H9 (cell line): ENCODE measurements at regions not wholly inside any gene's neighbourhood (a gene's known extent, or its start where the extent isn't known, plus 50 kb on each side); places are given as distances from the start of the nearest gene placed in this dataset.

Source experiments
- DNase-seq: peaks from one replicate; pipeline ENCODE4 v3.0.0-alpha.2; 2017
- H2AFZ ChIP-seq: one replicate; pipeline ENCODE4 v1.6.1; 2013; ENCODE audit warnings: mild to moderate bottlenecking, low read length, control low read depth, moderate library complexity
- H2AK5ac ChIP-seq: 2 replicates; pipeline ENCODE4 v1.6.1; 2013; ENCODE audit warnings: low read length, control low read depth, mixed read lengths; ENCODE audit not compliant: insufficient read length
- H2BK120ac ChIP-seq: one replicate; pipeline ENCODE4 v1.6.1; 2013; ENCODE audit warnings: low read depth, mild to moderate bottlenecking, low read length, control low read depth, inconsistent platforms; ENCODE audit not compliant: poor library complexity, severe bottlenecking
- H2BK12ac ChIP-seq: 2 replicates; pipeline ENCODE4 v1.6.1; 2013; ENCODE audit warnings: low read length, control low read depth, mixed read lengths, low read depth; ENCODE audit not compliant: insufficient read length
- H2BK15ac ChIP-seq: 2 replicates; pipeline ENCODE4 v1.6.1; 2013; ENCODE audit warnings: low read depth, low read length, control low read depth
- H2BK20ac ChIP-seq: one replicate; pipeline ENCODE4 v1.6.1; 2013; ENCODE audit warnings: low read depth, mild to moderate bottlenecking, low read length, control low read depth, inconsistent platforms; ENCODE audit not compliant: poor library complexity, severe bottlenecking
- H2BK5ac ChIP-seq: 2 replicates; pipeline ENCODE4 v1.6.1; 2013; ENCODE audit warnings: low read length, control low read depth, mixed read lengths; ENCODE audit not compliant: insufficient read length
- H3K14ac ChIP-seq: 2 replicates; pipeline ENCODE4 v1.6.1; 2013; ENCODE audit warnings: low read length, control low read depth; ENCODE audit not compliant: insufficient read depth
- H3K18ac ChIP-seq: 2 replicates; pipeline ENCODE4 v1.6.1; 2013; ENCODE audit warnings: low read depth, mild to moderate bottlenecking, mixed read lengths, low read length, control low read depth; ENCODE audit not compliant: insufficient read length
- H3K23ac ChIP-seq: 2 replicates; pipeline ENCODE4 v1.6.1; 2013; ENCODE audit warnings: low read length, control low read depth, mixed read lengths, low read depth; ENCODE audit not compliant: insufficient read length
- H3K23me2 ChIP-seq: 2 replicates; pipeline ENCODE4 v1.6.1; 2013; ENCODE audit warnings: low read depth, mild to moderate bottlenecking, mixed read lengths, low read length, control low read depth; ENCODE audit not compliant: insufficient read length, poor library complexity, severe bottlenecking
- H3K27ac ChIP-seq: 2 replicates; pipeline ENCODE4 v1.5.1; 2013; ENCODE audit warnings: low read length, control low read depth, mixed read lengths, low read depth; ENCODE audit not compliant: insufficient read length
- H3K27me3 ChIP-seq: 2 replicates; pipeline ENCODE4 v1.6.1; 2013; ENCODE audit warnings: low read length, control low read depth, inconsistent platforms; ENCODE audit not compliant: insufficient read depth
- H3K4ac ChIP-seq: 2 replicates; pipeline ENCODE4 v1.6.1; 2013; ENCODE audit warnings: low read depth, mild to moderate bottlenecking, control low read depth, inconsistent platforms, low read length, moderate library complexity
- H3K4me1 ChIP-seq: 2 replicates; pipeline ENCODE4 v1.6.1; 2013; ENCODE audit warnings: low read length, control low read depth, inconsistent platforms; ENCODE audit not compliant: insufficient read depth
- H3K4me2 ChIP-seq: 2 replicates; pipeline ENCODE4 v1.6.1; 2013; ENCODE audit warnings: low read length, control low read depth, mixed read lengths; ENCODE audit not compliant: insufficient read length, insufficient read depth
- H3K56ac ChIP-seq: 2 replicates; pipeline ENCODE4 v1.6.1; 2013; ENCODE audit warnings: low read depth, mild to moderate bottlenecking, mixed read lengths, low read length, control low read depth; ENCODE audit not compliant: insufficient read length
- H3K79me1 ChIP-seq: 2 replicates; pipeline ENCODE4 v1.6.1; 2013; ENCODE audit warnings: low read depth, mild to moderate bottlenecking, moderate library complexity, low read length, control low read depth, inconsistent platforms; ENCODE audit not compliant: insufficient read depth, poor library complexity, severe bottlenecking
- H3K79me2 ChIP-seq: 2 replicates; pipeline ENCODE4 v1.6.1; 2013; ENCODE audit warnings: low read length, control low read depth, inconsistent platforms; ENCODE audit not compliant: insufficient read depth
- H3K9ac ChIP-seq: 2 replicates; pipeline ENCODE4 v1.6.1; 2013; ENCODE audit warnings: low read length, control low read depth, mixed read lengths; ENCODE audit not compliant: insufficient read length; ENCODE audit errors: extremely low read depth
- H3K9me3 ChIP-seq: one replicate; pipeline ENCODE4 v1.6.1; 2013; ENCODE audit warnings: low read depth, low read length, inconsistent platforms; ENCODE audit not compliant: control insufficient read depth
- H3T11ph ChIP-seq: one replicate; pipeline ENCODE4 v1.6.1; 2013; ENCODE audit warnings: mild to moderate bottlenecking, low read length, control low read depth, inconsistent platforms
- H4K20me1 ChIP-seq: one replicate; pipeline ENCODE4 v1.6.1; 2013; ENCODE audit not compliant: control insufficient read depth, insufficient read length, insufficient read depth
- H4K5ac ChIP-seq: 2 replicates; pipeline ENCODE4 v1.6.1; 2013; ENCODE audit warnings: low read depth, mild to moderate bottlenecking, mixed read lengths, low read length, control low read depth; ENCODE audit not compliant: insufficient read length
- H4K8ac ChIP-seq: replicated peaks from 2 replicates; pipeline ENCODE4 v1.6.1; 2013; ENCODE audit warnings: low read length, control low read depth, mixed read lengths, low read depth; ENCODE audit not compliant: insufficient read length
- H4K91ac ChIP-seq: 2 replicates; pipeline ENCODE4 v1.6.1; 2013; ENCODE audit warnings: low read depth, mild to moderate bottlenecking, moderate library complexity, mixed read lengths, low read length, control low read depth; ENCODE audit not compliant: insufficient read length
- H3K27ac Mint-ChIP-seq, 3 experiments: 2 replicates in 2 of 3; 3 replicates in 1 of 3; pipeline ENCODE4 v1.8.0; 2020 to 2021; ENCODE audit warnings: mixed read lengths in 3 of 3, mild to moderate bottlenecking in 1 of 3, moderate library complexity in 1 of 3
- H3K27me3 Mint-ChIP-seq: 2 replicates; pipeline ENCODE4 v1.8.0; 2021; ENCODE audit warnings: low read depth, mild to moderate bottlenecking, moderate library complexity, mixed read lengths
- H3K36me3 Mint-ChIP-seq, 3 experiments: 2 replicates in 2 of 3; 3 replicates in 1 of 3; pipeline ENCODE4 v1.8.0; 2020 to 2021; ENCODE audit warnings: low read depth in 3 of 3, mixed read lengths in 3 of 3; ENCODE audit not compliant: insufficient read depth in 1 of 3
- H3K4me1 Mint-ChIP-seq, 2 experiments: 2 replicates each; pipeline ENCODE4 v1.8.0; 2020; ENCODE audit warnings: mixed read lengths in 2 of 2
- H3K4me3 Mint-ChIP-seq, 2 experiments: 2 replicates in 1 of 2; 3 replicates in 1 of 2; pipeline ENCODE4 v1.8.0; 2020 to 2021; ENCODE audit warnings: mild to moderate bottlenecking in 2 of 2, mixed read lengths in 2 of 2, moderate library complexity in 1 of 2
- H3K9me3 Mint-ChIP-seq, 2 experiments: 2 replicates in 1 of 2; 3 replicates in 1 of 2; pipeline ENCODE4 v1.8.0; 2020; ENCODE audit warnings: mild to moderate bottlenecking in 2 of 2, mixed read lengths in 2 of 2, moderate library complexity in 1 of 2
- WGBS: extraction: QIAGEN DNeasy Blood & Tissue Kit; methylation state at CpG from one replicate; pipeline ENCODE4 v1.1.7; 2013; ENCODE audit warnings: missing lambda C conversion rate, low lambda C conversion rate, mixed read lengths; ENCODE audit not compliant: insufficient read length; ENCODE audit errors: extremely low coverage; 5-methylcytosine and 5-hydroxymethylcytosine counted together
- TF ChIP-seq, protein P1 (sequence below): fragments of 200-600 bp; sonication (generic); conservative IDR thresholded peaks from 3 replicates; pipeline ENCODE4 v1.8.0; 2021; ENCODE audit warnings: antibody characterized with exemption, mild to moderate bottlenecking

DNA sequence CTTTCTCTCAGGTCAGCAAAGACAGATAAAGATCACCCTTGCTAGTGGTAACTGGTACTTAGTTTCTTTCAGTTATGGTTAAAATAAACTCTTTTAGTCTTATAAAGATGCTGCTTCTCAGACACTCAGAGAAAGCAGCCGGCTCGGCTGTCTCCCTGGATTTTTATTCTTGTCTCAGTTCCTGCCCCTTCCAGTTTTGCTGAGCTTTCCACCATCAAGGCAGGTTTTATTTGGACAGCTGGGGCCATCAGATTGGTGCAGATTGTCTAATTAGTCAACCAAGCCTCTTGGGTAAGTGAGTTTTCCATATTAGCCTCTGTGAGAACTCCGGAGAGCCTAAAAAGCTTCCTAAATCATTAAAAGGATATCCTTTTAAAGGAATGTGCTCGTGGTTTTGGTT, 130.8 kb upstream of the BMP4 start:
- Histone ChIP-seq H3K27ac (no peak overlapping the region), H3K56ac (no peak overlapping the region), H2BK120ac (no peak overlapping the region), H4K5ac (no peak overlapping the region), H3K27me3 (no peaks in the 10 kb centered on the region), H3K4me1 (0 out of 2 replicates have a peak, but pooled peaks cover 3% of the 10 kb centered on the region), H3K9ac (no peak overlapping the region), H4K8ac (no peak overlapping the region), H3K23ac (no peak overlapping the region), H4K91ac (no peak overlapping the region), H3K23me2 (no peaks in the 10 kb centered on the region), H2AFZ (no peak overlapping the region), H3T11ph (no peak overlapping the region), H2BK20ac (no peak overlapping the region), H3K4ac (no peak overlapping the region), H2BK5ac (no peak overlapping the region), H4K20me1 (no peaks in the 10 kb centered on the region), H2BK15ac (no peak overlapping the region), H3K79me2 (no peaks in the 10 kb centered on the region), H3K4me2 (no peak overlapping the region), H3K14ac (no peak overlapping the region), H3K18ac (no peak overlapping the region), H2BK12ac (no peak overlapping the region), H3K79me1 (no peaks in the 10 kb centered on the region), H3K9me3 (no peaks in the 10 kb centered on the region), H2AK5ac (no peak overlapping the region)
- no peak overlapping the region; a peak in 1 of 7 replicates for H3K27ac Mint-ChIP-seq
- H3K9me3 Mint-ChIP-seq = no peaks in the 10 kb centered on the region; a peak in 1 of 5 replicates
- no peak for DNase-seq
- H3K4me1 Mint-ChIP-seq = peaks cover 11 to 14% of the 10 kb centered on the region in 2 experiments
- H3K36me3 Mint-ChIP-seq = no peaks in the 10 kb centered on the region
- no peaks in the 10 kb centered on the region for H3K27me3 Mint-ChIP-seq
- no CpG with 5 or more reads among the region's 4 CpGs for WGBS
- TF ChIP-seq, protein P1, sequence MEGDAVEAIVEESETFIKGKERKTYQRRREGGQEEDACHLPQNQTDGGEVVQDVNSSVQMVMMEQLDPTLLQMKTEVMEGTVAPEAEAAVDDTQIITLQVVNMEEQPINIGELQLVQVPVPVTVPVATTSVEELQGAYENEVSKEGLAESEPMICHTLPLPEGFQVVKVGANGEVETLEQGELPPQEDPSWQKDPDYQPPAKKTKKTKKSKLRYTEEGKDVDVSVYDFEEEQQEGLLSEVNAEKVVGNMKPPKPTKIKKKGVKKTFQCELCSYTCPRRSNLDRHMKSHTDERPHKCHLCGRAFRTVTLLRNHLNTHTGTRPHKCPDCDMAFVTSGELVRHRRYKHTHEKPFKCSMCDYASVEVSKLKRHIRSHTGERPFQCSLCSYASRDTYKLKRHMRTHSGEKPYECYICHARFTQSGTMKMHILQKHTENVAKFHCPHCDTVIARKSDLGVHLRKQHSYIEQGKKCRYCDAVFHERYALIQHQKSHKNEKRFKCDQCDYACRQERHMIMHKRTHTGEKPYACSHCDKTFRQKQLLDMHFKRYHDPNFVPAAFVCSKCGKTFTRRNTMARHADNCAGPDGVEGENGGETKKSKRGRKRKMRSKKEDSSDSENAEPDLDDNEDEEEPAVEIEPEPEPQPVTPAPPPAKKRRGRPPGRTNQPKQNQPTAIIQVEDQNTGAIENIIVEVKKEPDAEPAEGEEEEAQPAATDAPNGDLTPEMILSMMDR = no peak
- H3K4me3 Mint-ChIP-seq = no peak overlapping the region
